Islet of Langerhans (tissue), 1 donor: ENCODE measurements at regions not wholly inside any gene's neighbourhood (a gene's known extent, or its start where the extent isn't known, plus 50 kb on each side); places are given as distances from the start of the nearest gene placed in this dataset.

Experiments
- FAIRE-seq: peaks from one replicate; lab custom pipeline; 2011; peaks lifted over from hg19 to GRCh38; lab: Jason Lieb, UNC

DNA sequence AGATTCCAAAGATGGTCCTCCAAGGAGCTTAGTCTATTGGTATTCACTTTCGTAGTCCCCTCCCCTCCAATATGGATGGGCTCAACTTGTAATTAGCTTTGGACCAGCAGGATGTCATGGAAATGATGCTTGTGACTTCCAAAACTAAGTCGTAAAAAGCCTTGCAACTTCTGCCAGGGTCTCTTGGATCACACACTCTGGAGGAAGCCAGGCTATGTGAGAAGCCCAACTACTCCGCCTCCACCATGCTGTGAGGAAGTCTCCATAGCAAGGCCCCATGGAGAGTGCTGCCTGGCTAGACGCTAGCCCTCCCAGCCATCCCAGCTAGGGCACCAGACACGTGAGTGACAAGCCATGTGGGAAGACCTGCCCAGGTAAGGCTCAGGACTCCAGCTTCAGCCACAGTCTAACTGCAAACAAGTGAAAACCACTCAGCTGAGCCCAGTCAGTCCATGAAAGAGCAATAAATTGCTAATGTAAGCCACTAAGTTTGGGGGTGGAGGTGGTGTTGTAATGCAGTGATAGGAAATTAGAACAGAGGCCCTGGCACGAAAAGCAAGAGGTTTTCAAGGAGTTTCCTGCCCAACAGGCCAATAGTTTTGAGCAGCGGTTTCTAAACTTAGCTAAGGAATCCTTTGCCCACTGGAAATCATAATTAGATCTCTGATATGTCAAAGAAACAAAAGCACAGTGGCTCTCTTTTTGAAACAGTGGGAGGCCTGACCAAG, 77.5 kb upstream of the GLI2 start:
- FAIRE-seq: no peak

DNA sequence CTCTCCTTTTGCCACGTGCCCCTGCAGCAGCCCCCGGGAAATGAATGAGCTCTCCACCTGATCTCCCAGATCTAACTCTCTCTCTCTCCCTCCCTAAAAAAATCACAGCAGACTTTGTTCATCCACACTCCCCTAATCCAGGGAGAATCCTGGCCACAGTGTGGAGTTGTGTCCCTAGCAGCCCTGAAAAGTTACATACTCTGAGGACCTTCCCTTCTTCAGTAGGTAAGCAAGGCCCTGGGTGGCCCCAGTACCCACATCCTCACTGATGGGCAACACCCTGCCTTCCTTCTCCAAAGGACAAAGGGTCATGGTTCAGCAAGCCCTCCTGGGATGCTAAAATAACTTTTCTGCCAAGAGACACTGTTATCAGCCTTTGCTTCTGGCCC, 76.9 kb upstream of the GLI2 start:
- FAIRE-seq: no peak

DNA sequence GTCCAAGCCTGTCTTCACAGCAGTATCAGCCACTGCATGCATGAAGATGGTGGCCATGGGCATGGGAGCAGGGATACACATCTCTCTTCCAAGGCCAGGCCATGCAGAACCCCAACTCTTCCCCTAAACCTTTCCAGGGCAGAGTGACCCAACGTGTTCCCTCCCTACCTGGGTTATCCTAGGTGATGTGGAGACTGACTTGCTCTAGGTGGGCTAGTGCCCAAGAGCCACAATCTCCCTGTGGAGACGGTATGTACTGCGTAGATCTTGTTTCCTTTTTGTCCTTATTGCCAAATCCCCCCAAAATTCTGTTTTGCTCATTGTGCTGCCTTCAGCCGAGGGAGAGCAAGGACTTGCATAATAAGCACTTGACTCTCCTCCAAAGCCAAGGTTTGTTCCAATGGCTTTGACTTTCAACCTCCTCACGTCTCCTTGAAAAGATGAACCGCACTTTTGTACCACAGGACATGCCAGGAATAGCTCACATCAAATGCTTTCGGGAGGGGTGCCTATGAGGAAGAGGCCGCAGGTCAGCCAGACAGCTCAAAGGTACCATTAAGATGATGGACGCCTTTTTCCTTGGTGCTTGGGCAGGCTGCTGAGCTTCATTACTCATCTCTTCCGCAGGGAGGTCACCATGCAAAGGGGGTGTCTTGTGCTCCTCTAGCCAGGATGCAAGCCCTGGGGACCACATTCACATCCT, 76.2 kb upstream of the GLI2 start:
- FAIRE-seq: no peak

DNA sequence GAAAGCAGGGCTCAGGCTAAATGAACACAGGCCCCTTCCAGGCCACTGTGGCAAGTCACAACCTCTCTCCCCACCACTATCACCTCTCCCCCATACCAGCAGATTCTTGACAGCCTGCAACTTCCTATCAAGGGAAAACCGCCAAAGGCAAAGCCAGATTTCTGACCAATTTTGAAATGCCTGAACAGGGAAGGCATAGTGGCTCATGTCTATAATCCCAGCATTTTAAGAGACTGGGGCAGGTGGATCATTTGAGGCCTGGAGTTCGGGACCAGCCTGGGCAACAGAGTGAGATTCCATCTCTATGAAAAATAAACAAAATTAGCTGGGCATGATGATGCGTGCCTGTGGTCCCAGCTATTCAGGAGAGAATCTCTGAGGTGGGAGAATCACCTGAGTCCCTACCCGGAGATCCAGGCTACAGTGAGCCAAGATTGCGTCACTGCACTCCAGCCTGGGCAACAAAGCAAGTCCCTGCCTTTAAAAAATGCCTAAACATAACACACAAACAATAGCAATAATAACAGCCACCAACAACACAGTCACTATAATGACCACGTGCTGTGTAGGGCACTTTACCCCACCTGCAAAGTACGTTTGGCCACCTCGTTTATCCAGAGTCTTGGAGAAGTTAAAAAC, 75.5 kb upstream of the GLI2 start:
- no peak for FAIRE-seq

DNA sequence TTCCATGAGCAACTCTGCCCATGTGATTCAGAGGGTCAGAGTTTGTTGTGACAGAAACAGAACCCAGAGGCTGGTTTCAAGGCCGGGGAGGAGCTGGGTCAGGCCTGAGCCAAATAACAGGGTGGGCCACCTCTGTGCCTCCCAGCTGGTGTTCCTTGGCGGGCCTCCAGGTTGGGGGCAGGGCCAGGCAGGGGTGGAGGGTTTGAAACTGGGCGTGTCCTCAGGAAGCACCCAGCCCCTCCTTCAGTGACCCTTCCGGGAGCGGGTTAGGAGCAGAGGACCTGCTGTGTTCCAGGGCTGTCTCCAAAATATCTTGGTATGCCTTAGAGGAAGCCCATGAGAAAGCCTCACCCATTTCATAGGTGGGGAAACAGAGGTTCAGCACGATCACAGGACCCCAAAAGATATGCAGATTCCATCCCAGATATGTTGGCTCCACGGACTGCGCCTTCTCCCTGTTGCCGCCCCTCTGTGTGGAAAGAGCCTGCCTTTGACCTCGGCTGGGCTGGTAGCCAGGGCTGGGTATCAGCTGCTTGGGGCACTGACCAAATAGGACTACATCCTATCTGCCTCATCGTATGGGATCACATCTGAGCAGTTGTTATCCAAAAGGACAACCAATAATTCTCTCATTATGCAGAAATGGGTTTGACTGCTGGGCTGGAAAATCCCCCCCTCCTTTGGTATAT, 74.8 kb upstream of the GLI2 start:
- no peak for FAIRE-seq

DNA sequence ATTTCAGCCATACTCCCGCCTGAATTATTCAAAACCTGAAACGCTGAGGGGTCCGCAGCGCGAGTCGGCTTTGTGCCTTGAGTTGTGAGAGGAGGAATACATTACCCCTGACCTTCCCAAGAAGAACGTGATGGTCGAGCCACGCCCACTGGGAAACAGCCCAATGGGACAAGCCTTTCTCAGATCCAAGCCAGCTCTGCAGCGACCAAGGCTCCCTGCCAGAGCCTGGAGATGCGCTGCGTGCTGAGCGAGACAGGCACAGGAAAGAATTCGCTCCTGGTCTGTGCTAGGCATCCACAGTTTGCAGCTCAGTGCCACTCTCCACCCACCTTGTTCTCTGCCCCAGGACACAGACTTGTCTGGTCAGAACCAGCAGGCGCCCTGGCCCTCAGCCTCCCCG, 74.1 kb upstream of the GLI2 start:
- FAIRE-seq: no peak

DNA sequence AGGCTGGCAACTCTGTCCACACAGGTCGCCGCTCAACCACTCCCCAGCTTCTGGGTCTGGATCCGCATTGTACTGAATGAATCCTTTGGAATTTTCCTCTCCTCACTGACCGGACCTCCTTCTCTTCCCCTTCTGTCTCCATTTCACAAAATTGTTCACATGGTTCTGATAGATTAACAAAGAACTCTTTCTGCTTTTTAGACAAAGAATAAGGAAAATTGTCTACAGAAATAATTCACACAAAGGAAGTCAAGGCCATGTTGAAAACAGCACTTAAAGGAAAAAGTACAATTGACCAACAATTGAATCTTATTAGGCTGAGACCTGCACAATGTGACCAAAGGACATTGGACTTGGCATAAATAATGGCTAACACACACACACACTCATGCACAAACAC, 73.6 kb upstream of the GLI2 start:
- FAIRE-seq: no peak

DNA sequence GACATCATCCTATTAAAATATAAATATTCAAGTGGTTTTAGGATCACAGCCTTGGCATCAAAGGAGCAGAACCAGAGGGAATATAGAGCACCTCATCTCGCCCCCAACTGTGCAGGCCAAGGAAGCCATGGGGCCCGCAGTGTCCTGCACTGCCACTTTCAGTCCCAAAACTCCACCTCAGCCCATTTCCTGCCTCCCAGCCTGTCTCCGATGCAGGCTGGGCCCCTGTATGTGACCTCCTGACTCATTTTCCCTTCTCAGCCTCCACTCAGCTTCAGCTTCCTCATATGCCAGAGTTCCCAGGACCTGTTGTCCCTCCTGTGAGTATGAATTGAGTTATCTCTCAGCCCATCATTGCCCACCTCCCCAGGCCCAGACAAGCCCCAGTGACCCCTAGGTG, 72.9 kb upstream of the GLI2 start:
- FAIRE-seq: no peak

DNA sequence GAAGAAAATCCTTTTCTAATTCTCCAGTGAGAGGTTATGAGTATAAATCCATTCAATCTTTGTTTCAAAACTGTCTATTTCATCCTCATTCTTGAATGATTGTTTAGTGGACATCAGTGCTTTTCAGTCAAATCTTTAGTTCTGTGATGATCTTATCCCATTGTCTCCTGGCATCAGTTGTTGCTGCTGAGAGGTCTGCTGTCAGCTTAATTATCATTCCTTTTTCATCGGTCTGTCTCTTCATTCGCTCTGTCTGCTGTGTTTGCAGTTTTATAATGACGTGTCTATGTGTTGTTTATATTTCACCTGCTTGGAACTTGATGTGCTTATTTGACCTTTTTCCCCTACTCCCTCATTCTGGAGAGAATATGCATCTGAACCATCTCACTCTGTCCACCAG, 69.2 kb upstream of the GLI2 start:
- no peak for FAIRE-seq

DNA sequence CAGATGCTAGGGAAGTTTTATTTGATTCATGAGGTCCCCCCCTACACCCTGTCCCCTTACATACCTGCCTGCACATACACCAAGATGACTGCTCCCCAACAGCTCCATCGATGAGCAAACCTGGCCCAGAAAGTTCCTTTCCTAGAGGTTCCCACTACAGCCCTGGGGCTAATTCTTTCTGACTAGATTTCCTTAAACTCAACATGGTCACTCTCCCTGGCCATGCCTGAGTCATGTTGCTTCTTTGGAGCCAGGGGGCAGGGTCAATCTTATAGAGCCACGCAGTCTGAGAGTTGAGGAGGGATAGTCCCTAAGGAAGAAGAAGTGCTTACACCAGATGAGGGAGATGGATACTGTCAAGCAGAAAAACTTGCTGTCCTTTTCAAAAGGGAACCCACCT, 67.7 kb upstream of the GLI2 start:
- FAIRE-seq: no peak

DNA sequence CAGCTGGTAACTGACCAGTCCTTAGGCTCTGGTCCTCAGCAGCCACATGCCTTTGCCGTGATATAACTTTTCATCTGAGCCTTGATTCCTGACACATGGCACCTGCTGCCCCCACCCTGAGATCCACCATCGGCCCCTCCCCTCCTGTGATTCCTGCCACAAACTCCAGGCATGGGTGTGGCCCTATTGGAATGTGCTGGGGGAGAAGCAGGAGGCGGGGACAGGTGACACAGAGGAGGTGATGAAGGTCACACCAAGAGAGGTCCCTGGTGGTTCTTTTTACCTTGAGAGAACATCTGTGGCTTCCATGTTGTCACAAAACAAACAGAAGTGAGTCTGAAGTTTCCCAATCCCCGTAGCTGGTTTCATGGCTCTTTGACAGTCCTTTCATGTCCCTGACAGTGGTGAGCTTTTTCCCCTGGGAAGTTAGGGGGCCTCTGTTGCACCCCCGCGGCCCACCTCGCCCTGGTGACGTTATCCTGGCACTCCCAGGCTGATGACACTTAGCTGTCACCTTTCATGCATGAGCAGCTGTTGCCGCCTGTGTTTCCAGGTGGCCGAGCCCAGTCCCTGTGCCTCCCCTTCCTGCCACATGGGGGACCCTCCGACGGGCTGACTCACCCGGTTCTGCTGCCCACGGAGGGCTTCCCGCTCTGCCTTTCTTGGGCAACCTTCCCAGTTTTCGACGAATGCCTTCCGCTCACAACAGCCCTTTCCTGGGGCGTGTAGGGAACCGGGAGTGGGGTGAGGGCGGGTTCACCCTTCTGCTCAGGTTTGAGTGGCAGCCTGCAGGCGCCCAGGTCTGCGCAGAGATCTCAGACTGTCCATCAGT, 66.3 kb upstream of the GLI2 start:
- FAIRE-seq: no peak

DNA sequence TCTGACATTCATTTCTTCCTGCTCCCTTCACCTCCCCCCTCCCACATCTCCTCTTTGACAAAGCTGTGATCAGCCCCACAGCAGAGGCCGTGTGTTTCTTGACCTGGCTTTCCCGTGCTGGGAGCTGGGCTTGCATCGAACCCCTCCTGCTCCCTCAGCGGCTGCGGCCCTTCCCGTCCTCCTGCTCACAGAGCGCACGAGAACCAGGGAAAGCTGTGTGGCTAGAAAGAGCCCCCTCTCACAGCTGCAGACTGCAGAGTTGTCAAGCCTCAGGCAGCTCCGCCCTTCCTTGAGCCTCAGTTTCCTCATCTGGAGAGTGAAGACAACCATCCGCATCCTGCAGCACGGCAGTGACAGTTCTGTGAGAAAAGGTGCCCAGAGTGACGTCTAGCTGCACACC, 65.7 kb upstream of the GLI2 start:
- no peak for FAIRE-seq

DNA sequence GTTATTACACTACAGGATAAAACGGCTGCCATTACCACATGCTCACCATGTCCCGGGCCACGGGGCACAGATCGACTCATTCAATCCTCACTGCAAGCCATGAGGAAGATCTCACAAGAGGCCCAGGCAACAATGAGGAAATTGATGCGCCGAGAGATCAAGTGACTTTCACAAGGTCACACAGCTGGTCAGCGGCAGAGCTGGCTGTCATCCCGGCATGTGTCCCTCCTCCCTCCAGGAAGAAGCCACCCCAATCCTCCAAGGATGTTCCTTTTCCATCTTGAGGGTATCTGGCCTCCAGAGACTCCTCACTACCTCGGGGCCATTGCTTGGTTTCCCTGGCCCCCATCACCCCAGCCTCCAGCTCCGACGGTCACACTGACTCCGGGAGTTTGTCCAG, 65.3 kb upstream of the GLI2 start:
- no peak for FAIRE-seq

DNA sequence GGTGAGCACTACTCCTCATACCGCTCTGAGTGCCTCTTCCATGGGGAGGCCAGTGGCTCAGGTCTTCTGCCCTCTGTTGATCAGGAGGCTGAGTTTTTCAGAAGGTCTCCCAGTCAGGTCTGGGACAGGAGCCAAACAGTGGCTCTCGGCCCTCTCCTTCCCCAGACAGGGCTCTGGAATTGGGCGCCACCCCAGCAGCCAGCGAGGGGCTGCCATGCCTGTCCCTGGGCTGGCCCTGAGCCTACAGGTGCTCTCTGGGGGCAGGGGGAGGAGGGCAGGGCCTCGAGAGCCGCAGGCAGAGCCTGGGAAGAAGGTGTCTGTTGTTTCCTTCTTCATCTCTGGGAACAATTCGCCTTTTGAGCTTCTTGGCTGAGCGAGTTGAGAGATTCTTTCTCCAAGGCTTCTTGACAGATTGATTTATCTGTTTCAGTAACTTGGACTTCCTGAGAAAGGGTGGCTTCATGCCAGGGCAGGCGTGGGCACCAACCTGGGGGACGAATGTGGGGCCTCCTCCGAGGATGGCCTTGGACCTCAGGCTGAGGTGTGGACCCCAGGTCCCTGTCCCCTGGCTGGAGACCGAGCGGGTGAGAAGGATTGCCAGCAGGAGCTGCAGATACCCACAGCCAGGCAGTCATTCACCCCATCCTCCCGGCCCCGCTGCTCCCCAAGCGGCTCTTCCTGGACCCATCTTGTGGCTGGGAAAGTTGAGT, 64.7 kb upstream of the GLI2 start:
- FAIRE-seq: no peak

DNA sequence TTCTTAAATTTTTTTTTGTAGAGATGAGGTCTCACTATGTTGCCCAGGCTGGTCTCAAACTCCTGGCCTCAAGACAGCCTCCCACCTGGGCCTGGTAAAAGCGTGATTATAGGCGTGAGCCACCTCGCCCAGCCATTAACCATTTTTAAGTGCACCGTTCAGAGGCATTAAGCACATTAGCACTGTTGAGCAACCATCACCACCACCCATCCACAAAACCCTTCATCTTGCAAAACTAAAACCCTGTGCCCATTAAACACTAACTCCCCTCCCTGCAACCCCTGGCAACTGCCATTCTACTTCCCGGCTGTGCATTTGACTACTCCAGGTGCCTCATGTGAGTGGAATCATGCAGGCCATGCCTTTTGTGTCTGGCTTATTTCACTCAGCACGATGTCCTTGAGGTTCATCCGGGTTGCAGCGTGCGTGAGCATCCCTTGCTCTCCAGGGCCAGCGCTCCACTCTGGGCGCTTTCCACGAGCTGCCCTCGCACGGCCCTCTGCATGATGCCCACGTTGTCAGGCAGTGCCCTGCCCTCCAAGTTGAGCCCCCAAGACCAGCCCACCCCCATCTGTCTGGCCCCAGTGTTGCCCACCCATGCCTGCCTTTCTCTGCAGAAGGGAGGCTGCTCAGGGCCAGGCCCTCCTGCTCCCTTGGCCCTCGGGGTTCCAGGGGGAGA, 63.0 kb upstream of the GLI2 start:
- FAIRE-seq: no peak

DNA sequence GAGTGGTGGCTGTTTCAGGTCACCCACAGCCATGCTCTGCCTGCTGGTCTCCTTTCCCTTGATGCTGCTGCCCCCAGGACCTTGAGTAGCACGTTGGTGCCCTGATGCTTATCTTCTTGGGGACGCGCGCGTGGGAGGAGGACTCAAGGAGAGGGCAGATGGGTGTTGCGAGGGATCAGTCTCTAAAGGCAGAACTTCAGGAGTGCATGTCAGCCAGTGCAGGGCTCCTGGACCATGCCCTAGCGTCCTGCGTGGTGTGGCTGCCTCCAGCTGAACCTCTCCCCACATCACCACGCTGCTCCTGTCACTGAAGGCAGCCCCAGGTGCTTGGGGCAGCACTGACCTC, 62.5 kb upstream of the GLI2 start:
- no peak for FAIRE-seq

DNA sequence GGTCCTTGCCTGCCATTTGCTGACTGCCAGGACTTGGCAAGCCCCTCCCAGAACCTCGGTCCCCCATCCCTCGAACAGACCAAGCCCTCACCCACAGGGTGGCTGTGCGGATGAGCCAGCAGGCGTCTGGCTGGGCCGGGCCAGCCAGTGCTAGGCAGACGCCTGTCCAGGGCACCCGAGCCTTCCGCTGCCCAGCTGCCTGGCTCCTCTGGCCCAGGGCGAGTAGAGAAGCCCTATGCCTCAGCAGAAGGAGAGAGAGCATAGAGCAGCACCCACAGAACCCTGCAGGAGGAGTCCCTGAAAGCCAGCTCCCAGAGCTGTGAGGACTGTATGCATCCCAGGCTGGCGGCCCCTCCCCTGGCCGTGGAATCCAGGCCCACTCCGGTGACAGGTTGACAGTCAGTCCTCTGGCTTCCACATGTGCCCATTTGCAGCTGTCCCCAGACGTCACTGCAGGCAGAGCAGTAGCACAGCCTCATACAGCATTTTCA, 62.1 kb upstream of the GLI2 start:
- FAIRE-seq: no peak

DNA sequence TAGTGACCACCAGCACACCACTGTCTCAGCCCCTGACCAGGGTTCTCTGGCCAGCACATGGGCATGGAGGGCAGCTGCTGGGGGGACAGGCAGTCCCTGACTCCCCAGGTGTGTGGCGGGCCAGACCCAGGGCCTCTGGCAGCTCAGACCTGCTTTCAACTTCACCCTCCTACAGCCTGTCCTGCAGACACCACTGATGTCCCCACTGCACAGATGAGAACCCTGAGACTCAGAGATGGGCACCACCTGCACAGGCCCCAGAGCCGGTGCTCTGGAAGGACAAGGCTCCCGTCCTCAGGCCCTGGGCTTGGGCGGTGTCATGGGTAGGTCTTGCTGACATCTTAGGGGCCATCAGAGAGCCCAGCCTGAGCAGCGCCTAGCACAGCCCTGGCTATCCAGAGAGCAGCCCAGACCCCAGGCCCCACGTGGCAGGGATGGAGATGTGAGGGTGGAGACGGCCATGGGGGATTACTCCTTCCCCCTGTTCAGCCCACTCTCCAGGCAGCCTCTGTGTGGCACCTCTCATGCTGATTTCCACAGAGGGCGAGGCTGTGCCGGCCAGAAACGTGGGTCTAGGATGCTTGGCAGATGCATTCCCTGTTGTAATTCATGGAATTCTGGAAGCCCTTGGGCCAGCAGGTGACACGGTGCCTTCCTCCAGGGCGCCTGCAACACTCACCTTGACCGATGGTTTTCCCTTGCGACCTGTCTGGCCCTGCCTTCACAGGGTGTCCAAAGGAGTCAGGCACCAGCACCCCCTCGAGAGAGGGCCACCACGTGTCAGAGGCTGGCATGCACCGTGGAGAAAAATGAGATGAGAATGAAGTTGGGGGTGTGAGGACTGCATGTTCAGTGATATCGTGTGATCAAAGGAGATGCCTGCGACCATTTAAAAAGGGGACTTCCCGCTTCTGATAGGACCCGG, 61.2 kb upstream of the GLI2 start:
- FAIRE-seq: no peak

DNA sequence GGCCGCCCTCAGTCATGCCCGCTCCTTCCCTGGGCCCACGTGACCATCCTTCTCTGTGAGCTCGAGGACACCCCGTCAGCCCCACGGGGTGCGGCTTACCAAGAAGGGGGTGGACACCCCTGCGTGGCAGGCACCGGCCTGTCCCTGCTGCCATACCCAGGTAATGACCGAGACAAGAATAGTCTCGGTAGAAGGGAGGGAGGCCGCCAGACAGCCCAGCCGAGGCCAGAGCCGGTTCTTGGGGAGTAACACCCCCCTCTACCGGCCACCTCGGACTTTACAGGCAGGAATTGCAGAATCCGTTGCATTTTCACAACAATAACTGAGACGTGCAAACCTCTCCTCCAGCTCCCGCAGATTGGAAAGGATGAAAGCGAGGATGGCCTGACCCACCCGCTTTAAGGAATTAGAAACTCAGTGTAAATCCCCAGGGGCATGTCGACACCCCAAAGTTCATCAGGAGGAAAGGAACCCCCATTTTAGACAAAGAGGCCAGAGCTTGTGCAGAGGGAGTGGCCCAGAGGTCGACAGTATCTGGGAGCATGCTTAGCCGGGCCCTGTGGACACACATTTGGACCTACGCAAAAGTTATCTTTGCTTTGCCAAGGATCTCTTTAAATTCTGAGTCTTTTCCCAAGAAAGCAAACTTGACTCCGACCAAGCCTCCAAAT, 60.1 kb upstream of the GLI2 start:
- FAIRE-seq: no peak
